HL-60 (cell line): ENCODE measurements at regions not wholly inside any gene's neighbourhood (a gene's known extent, or its start where the extent isn't known, plus 50 kb on each side); places are given as distances from the start of the nearest gene placed in this dataset.

Experiments
- DNase-seq, 2 experiments: peaks; one replicate each; pipeline ENCODE4 v3.0.0-alpha.2; 2010 to 2020; ENCODE audit warnings: low read depth in 1 of 2, low spot score in 1 of 2
- H3K27ac ChIP-seq: fragments of 250-450 bp; sonication (Bioruptor Pico); replicated peaks from 2 replicates; pipeline ENCODE4 v1.5.1; 2020; ENCODE audit warnings: mild to moderate bottlenecking, moderate library complexity
- H3K27me3 ChIP-seq: fragments of 250-450 bp; sonication (Bioruptor Pico); 2 replicates; pipeline ENCODE4 v1.5.1; 2021; ENCODE audit warnings: mild to moderate bottlenecking, moderate library complexity; ENCODE audit not compliant: insufficient read depth, poor library complexity, severe bottlenecking
- H3K4me3 ChIP-seq: replicated peaks from 2 replicates; pipeline ENCODE4 v1.5.1; 2011; ENCODE audit warnings: mild to moderate bottlenecking, control low read depth, low read length; ENCODE audit not compliant: insufficient read depth
- CTCF ChIP-seq: IDR thresholded peaks from one replicate; pipeline ENCODE4 v1.5.1; 2011; ENCODE audit warnings: low read length, control low read depth, inconsistent platforms; ENCODE audit not compliant: insufficient read depth
- GABPA ChIP-seq: IDR thresholded peaks from 2 replicates; pipeline ENCODE4 v1.6.1; 2012; ENCODE audit warnings: low read depth
- POLR2AphosphoS5 ChIP-seq: IDR thresholded peaks from 2 replicates; pipeline ENCODE4 v1.6.1; 2012; ENCODE audit warnings: low read depth
- REST ChIP-seq: IDR thresholded peaks from 2 replicates; pipeline ENCODE4 v1.6.1; 2012; ENCODE audit warnings: low read depth; ENCODE audit not compliant: insufficient replicate concordance
- SPI1 ChIP-seq: IDR thresholded peaks from 2 replicates; pipeline ENCODE4 v1.6.1; 2012; ENCODE audit warnings: low read depth, mild to moderate bottlenecking, borderline replicate concordance

- DNase-seq, result no peak
- Histone ChIP-seq H3K27me3 (peaks cover 15% of the 10 kb centered on the region), H3K27ac (no peak overlapping the region), H3K4me3 (no peak overlapping the region)
- TF ChIP-seq GABPA, result no peak
- TF ChIP-seq SPI1, result no peak
- no peak for TF ChIP-seq REST
- TF ChIP-seq POLR2AphosphoS5, result no peak
- no peak for TF ChIP-seq CTCF
Observed at GRCh38 chr10:60576130-60577069, 186.7 kb upstream of the ANK3 start.

GRCh38 chr10:60575105-60575504 lies 185.4 kb upstream of the ANK3 start:
- no peak for DNase-seq
- Histone ChIP-seq H3K27me3 (peaks cover 15% of the 10 kb centered on the region), H3K27ac (no peak overlapping the region), H3K4me3 (no peak overlapping the region)
- TF ChIP-seq SPI1, result no peak
- TF ChIP-seq CTCF, result no peak
- TF ChIP-seq REST, result no peak
- TF ChIP-seq POLR2AphosphoS5, result no peak
- TF ChIP-seq GABPA, result no peak

GRCh38 chr10:60574388-60574787 lies 184.7 kb upstream of the ANK3 start:
- TF ChIP-seq POLR2AphosphoS5, result no peak
- no peak overlapping the region for H3K27ac ChIP-seq
- no peak overlapping the region for H3K4me3 ChIP-seq
- H3K27me3 ChIP-seq, result peaks cover 15% of the 10 kb centered on the region
- DNase-seq, result no peak

- Histone ChIP-seq H3K27me3 (peaks cover 15% of the 10 kb centered on the region), H3K4me3 (no peak overlapping the region), H3K27ac (no peak overlapping the region)
- no peak for DNase-seq
- TF ChIP-seq SPI1 (no peak), CTCF (no peak), POLR2AphosphoS5 (no peak), GABPA (no peak), REST (no peak)
Observed at GRCh38 chr10:60573336-60573735, 183.7 kb upstream of the ANK3 start.
